ENCODE measurements at regions not wholly inside any gene's neighbourhood (a gene's known extent, or its start where the extent isn't known, plus 50 kb on each side); places are given as distances from the start of the nearest gene placed in this dataset.

- no peak overlapping the region for H3K4me2 ChIP-seq
- TF ChIP-seq REST (IDR thresholded peaks at IDR 0.05; ENCODE audit: unreplicated experiment), result no peak
- TF ChIP-seq POLR2AphosphoS5 (IDR thresholded peaks at IDR 0.05; ENCODE audit: low read depth), result no peak
- no peak for TF ChIP-seq STAT1 (IDR thresholded peaks at IDR 0.05; ENCODE audit: unreplicated experiment)
- TF ChIP-seq ZNF462 (CRISPR knock-in tag; IDR thresholded peaks at IDR 0.05), result no peak
- no peak for TF ChIP-seq ZNF114 (CRISPR knock-in tag; IDR thresholded peaks at IDR 0.05)
- TF ChIP-seq EZH2 (IDR thresholded peaks at IDR 0.05; ENCODE audit: low read depth, unreplicated experiment), result no peak
- TF ChIP-seq NANOG (IDR thresholded peaks at IDR 0.05; ENCODE audit: borderline replicate concordance), result no peak
- no peak for TF ChIP-seq ETS1 (IDR thresholded peaks at IDR 0.05)
- TF ChIP-seq JUNB (IDR thresholded peaks at IDR 0.05; ENCODE audit: unreplicated experiment), result no peak
- TF ChIP-seq EZH2phosphoT487 (IDR thresholded peaks at IDR 0.05; ENCODE audit: unreplicated experiment), result no peak
- TF ChIP-seq CREB1 (CRISPR knock-in tag; IDR thresholded peaks at IDR 0.05; ENCODE audit: low read depth), result no peak
- no peak for TF ChIP-seq ZNF331 (CRISPR knock-in tag; IDR thresholded peaks at IDR 0.05; ENCODE audit: low read depth)
- TF ChIP-seq CTCF (conservative IDR thresholded peaks at IDR 0.05; ENCODE audit: low read depth in 2 of 2), result no peak
- no peaks in the 10 kb centered on the region for H3K27me3 ChIP-seq (ENCODE audit: insufficient read depth)
- no peak overlapping the region for H3K4me3 ChIP-seq
- DNase-seq (ENCODE audit: low spot score), result no peak
- Mint-ChIP-seq H3K36me3 (ENCODE audit: low read depth) (no peaks in the 10 kb centered on the region; the same call in 2 of the 3 replicates), H3K27ac (no peak overlapping the region), H3K4me3 (no peak overlapping the region), H3K27me3 (ENCODE audit: insufficient read depth, low read depth, poor library complexity) (peaks cover 4% of the 10 kb centered on the region), H3K4me1 (peaks cover 7% of the 10 kb centered on the region), H3K9me3 (no peaks in the 10 kb centered on the region)
- no peaks in the 10 kb centered on the region for H3K36me3 ChIP-seq (ENCODE audit: insufficient read depth)
- no peaks in the 10 kb centered on the region for H4K20me1 ChIP-seq (replicated peaks; ENCODE audit: insufficient read depth)
- H2AFZ ChIP-seq, result no peak overlapping the region
- no peaks in the 10 kb centered on the region for H3F3A ChIP-seq (replicated peaks; ENCODE audit: low read depth)
- H3K79me2 ChIP-seq (replicated peaks; ENCODE audit: insufficient read depth), result no peaks in the 10 kb centered on the region
- H3K27ac ChIP-seq (ENCODE audit: low read depth), result no peak overlapping the region
- peaks cover 14% of the 10 kb centered on the region; the same call in 1 of the 2 replicates for H3K9me2 ChIP-seq (ENCODE audit: insufficient read depth)
- no peak for ATAC-seq
- H3K4me1 ChIP-seq (ENCODE audit: insufficient read depth), result 0 out of 2 replicates have a peak, but pooled peaks cover 7% of the 10 kb centered on the region
Measured at GRCh38 chr15:100731267-100732152, 129.1 kb downstream of the ASB7 start.

Data from GM23338 (cell line).